AG08395 (cell line): ENCODE measurements at regions not wholly inside any gene's neighbourhood (a gene's known extent, or its start where the extent isn't known, plus 50 kb on each side); places are given as distances from the start of the nearest gene placed in this dataset.
"Not testable (repeated sequence)": the region's sequence is repeated elsewhere in the genome, so short reads cannot be mapped to it uniquely, and the experiment has no call there.

Experiments
- DNase-seq: peaks from one replicate; pipeline ENCODE4 v3.0.0; 2012; ENCODE audit warnings: mixed read lengths, low spot score

DNA sequence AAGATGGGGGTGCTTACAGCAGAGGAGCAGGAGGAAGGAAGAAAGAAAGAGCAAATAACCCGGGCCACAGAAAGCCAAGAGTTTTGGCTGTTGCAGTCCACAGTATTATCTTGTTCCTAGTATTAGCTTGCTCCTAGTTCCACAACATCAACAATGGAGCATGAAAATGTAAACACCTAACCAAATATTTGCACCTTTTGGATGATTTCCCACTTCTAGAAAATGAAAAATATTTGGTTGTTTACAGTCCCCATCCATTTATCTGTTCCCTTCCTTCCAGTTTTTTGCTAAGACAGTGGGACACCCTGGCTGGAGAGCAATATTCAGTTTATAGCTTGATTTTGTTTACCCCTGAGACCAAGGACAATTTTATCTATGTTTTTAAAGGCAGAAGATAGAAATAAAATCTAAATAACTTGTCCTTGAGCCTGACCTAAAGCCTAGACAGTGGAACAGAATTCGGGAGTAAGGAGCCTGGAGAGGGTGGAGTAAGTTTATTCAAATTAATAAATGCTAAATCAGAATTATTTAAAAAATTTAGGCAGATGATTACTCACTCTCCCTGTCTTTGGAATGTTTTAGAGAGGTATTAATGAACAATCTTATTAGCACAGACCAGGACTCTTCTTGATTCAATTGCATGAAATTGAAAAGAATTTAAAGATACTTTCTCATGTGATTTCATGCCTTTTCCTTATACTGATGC, 51.6 kb downstream of the RESF1 start:
- DNase-seq = no peak

DNA sequence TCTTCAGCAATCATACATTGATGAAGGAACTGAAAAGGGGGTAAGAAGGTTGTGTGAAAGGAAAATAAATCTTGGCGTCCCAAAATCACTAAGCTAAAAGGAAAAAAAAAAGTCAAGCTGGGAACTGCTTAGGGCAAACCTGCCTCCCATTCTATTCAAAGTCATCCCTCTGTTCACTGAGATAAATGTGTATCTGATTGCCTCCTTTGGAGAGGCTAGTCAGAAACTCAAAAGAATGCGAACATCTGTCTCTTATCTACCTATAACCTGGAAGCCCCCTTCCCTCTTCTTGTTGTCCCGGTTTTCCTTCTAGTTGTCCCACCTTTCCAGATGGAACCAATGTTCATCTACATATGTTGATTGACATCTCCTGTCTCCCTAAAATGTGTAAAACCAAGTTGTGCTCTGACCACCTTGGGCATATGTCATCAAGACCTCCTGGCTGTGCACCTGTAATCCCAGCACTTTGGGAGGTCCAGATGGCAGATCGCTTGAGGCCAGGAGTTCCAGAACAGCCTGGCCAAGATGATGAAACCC, 53.1 kb downstream of the RESF1 start:
- no peak for DNase-seq

DNA sequence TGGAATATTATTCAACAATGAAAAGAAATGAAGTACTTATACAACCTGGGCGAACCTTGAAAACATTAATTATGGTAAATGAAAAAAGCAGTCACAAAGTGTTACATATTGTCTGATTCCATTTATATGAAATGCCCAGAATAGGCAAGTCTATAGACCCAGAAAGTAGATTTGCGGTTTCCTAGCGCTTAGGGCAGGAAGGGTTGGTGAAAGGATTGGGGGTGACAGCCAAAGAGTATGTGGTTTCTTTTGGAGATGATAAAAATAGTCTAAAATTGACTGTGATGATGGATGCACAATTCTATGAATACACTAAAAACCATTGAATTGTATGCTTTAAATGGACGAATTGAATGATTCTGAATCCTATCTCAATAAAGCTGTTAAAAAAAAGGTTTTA, 55.8 kb downstream of the RESF1 start:
- no peak for DNase-seq

- no peak for DNase-seq
Measured at GRCh38 chr12:32016680-32017482, 57.7 kb downstream of the RESF1 start.

DNA sequence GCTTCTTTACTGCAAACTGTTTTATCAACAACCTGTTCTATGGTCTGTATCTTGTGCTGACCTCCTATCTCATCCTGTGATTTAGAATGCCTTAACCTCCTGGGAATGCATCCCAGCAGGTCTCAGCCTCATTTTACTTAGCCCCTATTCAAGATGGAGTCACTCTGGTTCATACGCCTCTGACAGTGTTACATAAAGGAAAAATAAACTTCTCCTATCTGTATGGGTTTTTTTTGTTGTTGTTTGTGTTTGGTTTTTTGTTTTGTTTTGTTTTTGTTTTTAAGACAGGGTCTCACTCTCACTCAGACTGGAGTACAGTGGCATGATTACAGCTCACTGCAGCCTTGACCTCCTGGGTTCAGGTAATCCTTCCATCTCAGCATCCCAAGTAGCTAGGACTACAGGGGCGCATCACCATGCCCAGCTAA, 62.1 kb downstream of the RESF1 start:
- DNase-seq = no peak

DNA sequence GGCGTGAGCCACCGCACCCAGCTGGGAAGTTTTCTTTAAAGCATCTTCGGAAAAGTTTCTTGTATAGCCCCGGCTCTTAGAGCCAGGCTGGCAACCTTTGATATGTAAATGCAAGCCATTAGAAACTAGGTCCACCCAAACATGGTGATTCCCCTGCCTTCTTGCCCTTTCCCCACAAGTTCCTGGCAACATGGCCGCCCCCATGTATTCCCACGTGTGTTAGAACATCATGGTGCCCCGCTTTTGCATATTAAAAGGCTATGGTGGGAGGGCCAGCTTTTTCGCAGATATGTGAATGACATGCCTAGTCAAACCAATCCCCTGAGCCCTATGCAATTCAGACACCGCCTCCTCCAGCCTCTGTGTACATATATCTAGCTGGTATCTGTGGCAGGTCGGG, 63.2 kb downstream of the RESF1 start:
- DNase-seq = not testable (repeated sequence)

GRCh38 chr12:32023861-32024260, 64.6 kb downstream of the RESF1 start:
- not testable (repeated sequence) for DNase-seq

DNA sequence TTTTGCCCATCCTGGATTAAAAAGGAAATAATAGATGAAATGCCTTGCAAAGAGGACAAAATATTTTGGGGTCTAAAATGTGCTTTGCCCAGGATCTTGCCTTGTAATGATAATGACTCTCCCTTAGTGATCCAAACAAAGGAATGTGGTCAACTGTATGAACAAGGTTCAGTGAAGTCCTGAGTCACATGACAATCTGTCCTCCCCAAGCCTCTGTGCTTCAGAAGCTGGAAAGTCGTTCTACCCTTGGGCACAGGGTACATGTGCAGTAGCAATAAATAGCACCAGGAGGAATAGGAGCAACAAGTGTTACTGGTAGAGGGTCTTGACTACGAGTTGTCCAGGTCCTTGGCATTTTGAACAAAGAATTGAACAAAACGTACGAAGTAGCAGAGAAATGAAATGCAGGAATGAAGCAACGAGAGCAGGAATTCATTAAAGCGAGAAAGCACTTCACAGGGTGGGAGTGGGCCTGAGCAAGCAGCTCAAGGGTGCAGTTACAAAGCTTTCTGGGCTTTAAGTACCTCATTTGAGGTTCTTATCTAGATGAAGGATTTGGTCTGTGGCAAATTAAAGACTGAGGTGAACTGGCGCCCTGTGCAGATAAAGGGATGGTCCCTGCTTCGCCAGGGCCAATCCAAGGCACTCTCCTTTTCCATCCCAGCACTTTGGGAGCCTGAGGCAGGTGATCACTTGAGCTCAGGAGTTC, 65.8 kb downstream of the RESF1 start:
- no peak for DNase-seq

- DNase-seq = no peak
Measured at GRCh38 chr12:32025906-32026305, 66.7 kb downstream of the RESF1 start.

- DNase-seq = no peak
Measured at GRCh38 chr12:32027684-32028365, 68.6 kb downstream of the RESF1 start.

- no peak for DNase-seq
Measured at GRCh38 chr12:32030151-32030550, 70.9 kb downstream of the RESF1 start.

- no peak for DNase-seq
Measured at GRCh38 chr12:32030676-32031075, 71.5 kb downstream of the RESF1 start.

DNA sequence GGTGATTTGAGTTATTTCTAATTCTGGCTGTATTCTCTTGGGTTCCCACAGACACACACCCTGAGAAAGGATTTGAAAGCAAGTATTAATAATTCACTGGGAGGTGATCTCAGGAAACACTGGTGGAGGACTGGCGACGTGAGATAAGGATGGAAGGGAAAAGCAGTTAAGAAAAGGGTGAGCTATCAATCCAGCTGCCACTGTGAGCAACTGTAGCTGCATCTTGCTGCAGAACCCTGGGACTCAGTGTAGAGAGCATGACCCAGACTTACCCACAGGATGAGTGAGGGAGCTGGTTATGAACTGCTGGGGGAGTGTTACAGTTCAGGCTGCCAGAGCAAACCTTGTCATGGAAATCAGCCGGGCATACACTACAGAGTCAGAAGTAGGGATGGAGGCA, 71.9 kb downstream of the RESF1 start:
- no peak for DNase-seq

DNA sequence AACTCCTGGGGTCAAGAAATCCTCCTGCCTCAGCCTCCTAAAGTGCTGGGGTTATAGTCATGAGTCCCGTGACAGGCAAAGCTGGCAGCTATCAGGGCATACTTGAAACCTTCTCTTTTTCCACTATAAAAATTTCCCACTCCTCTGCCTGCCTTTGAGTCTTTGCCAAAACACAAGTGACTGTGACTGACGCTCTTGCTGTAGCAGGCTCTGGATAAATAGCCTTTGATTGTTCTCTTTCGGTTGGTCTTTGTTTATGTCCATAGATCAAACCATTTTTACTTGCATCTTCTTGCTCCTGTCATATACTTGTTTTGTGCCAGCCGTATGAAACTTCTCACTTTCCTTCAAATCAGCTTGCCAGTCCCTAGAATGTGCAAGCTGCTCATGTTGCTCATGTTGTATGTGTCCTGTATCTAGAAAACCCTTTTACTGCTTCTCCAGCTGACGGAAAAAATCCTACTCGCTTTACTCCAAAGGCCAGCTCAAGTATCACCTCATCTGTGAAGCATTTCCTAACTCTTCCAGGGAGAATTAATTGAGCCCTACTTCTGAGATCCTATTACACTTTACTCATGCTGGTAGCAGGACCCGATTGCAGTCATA, 73.1 kb downstream of the RESF1 start:
- DNase-seq = no peak

DNA sequence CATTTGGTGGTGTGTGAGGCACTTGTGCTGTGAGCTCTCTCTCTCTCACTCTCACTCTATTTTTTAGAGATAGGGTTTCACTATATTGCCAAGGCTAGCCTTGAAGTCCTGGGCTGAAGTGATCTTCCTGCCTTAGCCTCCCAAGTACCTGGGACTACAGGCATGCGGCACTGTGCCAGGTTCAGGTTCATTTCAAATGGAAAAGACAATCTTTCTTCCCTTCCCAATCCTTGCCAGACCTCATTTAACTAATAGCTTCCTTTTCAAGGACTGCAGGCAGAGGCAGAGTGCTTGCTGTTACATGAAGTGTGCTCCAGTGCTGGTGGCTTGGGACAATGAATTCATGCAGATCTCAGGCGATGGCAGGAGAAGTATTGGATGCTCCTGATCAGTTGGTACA, 73.2 kb upstream of the BICD1 start:
- DNase-seq = no peak

DNA sequence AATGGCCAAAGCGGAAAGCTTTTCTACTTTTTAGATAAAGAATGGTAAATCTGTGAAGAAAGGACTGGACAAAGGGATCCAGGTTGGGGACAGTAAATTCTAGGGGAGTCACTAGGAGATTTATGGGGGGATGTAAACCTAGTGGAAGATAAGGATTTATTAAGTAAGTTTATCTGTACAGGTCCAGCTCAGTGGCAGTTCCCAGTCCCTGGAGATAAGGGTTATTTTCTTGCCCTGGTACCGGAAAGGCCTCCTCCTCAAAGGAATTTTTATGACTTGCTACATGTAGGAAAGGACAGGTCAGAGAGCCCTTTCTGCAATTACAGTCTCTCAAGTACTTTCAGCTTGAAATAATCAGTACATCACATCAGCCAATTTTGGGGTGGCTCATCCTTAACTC, 72.6 kb upstream of the BICD1 start:
- DNase-seq = no peak

- no peak for DNase-seq
Measured at GRCh38 chr12:32036477-32037263, 70.0 kb upstream of the BICD1 start.

- DNase-seq = no peak
Measured at GRCh38 chr12:32039347-32039746, 67.3 kb upstream of the BICD1 start.

DNA sequence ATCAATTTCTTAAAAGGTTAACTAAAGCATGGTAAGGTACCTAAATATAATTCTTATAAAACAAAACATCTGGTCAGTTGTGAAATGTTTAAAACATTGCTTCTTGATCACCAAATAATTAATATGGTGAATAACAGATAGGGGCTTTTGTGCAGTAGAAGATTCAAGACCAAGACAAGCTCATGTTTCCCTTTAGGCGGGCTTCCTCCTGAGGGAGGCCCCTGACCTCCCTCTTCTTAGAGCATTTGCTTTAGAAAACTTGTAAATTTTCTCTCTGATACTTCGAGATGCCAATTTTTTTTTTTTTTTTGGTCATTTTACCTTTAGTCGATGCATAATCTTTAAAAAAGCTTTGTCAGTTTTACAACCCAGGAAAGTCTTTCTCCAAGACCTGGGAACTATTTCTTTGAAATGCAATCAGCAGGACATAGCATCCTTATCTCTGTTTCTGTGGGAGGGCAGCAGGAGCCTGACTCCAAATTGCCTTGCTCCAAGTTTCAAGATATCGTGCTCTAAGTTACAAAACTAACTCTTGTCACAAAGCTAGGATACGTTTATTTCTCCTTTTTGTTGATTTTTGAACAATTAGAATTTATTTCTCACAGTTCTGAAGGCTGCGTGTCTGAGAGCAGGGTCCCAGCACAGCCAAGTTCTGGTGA, 66.6 kb upstream of the BICD1 start:
- DNase-seq = no peak

- DNase-seq = no peak
Measured at GRCh38 chr12:32043928-32044549, 62.6 kb upstream of the BICD1 start.
